ENCODE measurements at regions not wholly inside any gene's neighbourhood (a gene's known extent, or its start where the extent isn't known, plus 50 kb on each side); places are given as distances from the start of the nearest gene placed in this dataset.

DNA sequence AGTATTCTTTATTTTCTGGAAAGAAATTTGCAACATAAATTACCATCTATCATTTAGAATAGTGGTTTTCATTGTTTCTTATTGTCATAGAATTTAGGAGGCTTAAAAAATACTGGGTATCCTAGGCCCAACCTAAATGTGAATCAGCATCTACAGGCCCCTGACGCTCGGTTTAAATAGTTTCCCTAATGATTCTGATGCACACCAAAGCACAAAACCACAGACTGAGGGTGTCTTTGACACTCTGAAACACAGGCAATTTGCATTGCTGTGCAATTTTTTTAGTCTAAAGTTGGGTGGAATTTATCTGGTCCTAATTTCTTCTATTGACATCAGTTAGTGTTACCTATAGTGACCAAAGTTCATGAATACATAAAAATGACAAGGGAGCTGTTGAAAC lies 87.6 kb upstream of the SSTR1 start:
- no peaks in the 10 kb centered on the region for H3K36me3 ChIP-seq (ENCODE audit: control insufficient read depth, insufficient read depth, low read length)
- no peak overlapping the region for H3K27ac ChIP-seq (ENCODE audit: low read length)
- in situ Hi-C loops (cut with HindIII; ENCODE audit: low pct_unique_long_range_greater_than_20kb, low sequenced_read_pairs) (no loop called here), intact Hi-C loops (cut with micrococcal nuclease; ENCODE audit: unreplicated experiment) (no loop called here)
- BruUV-seq (replicated peaks): no TSS peak
- H3K9me3 ChIP-seq (ENCODE audit: control insufficient read depth, insufficient read depth, low read depth, low read length): no peaks in the 10 kb centered on the region
- H3K4me1 ChIP-seq (ENCODE audit: control insufficient read depth, insufficient read depth, low read length): no peaks in the 10 kb centered on the region
- CTCF ChIA-PET: no interaction called here
- no peak overlapping the region for H3K4me3 ChIP-seq (ENCODE audit: low read depth in 2 of 2, low read length in 2 of 2)
- POLR2A ChIA-PET: no interaction called here
- no peak for TF ChIP-seq SIN3A (IDR thresholded peaks at IDR 0.05; ENCODE audit: borderline replicate concordance, insufficient read depth, low read depth, low read length)
- no peak for TF ChIP-seq TCF7L2 (IDR thresholded peaks at IDR 0.05; ENCODE audit: low read depth, low read length)
- TF ChIP-seq POLR2AphosphoS5 (IDR thresholded peaks at IDR 0.05; ENCODE audit: low read depth, low read length): no peak
- TF ChIP-seq, protein P1, sequence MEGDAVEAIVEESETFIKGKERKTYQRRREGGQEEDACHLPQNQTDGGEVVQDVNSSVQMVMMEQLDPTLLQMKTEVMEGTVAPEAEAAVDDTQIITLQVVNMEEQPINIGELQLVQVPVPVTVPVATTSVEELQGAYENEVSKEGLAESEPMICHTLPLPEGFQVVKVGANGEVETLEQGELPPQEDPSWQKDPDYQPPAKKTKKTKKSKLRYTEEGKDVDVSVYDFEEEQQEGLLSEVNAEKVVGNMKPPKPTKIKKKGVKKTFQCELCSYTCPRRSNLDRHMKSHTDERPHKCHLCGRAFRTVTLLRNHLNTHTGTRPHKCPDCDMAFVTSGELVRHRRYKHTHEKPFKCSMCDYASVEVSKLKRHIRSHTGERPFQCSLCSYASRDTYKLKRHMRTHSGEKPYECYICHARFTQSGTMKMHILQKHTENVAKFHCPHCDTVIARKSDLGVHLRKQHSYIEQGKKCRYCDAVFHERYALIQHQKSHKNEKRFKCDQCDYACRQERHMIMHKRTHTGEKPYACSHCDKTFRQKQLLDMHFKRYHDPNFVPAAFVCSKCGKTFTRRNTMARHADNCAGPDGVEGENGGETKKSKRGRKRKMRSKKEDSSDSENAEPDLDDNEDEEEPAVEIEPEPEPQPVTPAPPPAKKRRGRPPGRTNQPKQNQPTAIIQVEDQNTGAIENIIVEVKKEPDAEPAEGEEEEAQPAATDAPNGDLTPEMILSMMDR (IDR thresholded peaks at IDR 0.05): no peak
- TF ChIP-seq, protein P2, sequence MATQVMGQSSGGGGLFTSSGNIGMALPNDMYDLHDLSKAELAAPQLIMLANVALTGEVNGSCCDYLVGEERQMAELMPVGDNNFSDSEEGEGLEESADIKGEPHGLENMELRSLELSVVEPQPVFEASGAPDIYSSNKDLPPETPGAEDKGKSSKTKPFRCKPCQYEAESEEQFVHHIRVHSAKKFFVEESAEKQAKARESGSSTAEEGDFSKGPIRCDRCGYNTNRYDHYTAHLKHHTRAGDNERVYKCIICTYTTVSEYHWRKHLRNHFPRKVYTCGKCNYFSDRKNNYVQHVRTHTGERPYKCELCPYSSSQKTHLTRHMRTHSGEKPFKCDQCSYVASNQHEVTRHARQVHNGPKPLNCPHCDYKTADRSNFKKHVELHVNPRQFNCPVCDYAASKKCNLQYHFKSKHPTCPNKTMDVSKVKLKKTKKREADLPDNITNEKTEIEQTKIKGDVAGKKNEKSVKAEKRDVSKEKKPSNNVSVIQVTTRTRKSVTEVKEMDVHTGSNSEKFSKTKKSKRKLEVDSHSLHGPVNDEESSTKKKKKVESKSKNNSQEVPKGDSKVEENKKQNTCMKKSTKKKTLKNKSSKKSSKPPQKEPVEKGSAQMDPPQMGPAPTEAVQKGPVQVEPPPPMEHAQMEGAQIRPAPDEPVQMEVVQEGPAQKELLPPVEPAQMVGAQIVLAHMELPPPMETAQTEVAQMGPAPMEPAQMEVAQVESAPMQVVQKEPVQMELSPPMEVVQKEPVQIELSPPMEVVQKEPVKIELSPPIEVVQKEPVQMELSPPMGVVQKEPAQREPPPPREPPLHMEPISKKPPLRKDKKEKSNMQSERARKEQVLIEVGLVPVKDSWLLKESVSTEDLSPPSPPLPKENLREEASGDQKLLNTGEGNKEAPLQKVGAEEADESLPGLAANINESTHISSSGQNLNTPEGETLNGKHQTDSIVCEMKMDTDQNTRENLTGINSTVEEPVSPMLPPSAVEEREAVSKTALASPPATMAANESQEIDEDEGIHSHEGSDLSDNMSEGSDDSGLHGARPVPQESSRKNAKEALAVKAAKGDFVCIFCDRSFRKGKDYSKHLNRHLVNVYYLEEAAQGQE (IDR thresholded peaks at IDR 0.05; ENCODE audit: insufficient read depth in 1 of 2, low read depth in 2 of 2, low read length in 1 of 2): no peak
- H3K27me3 ChIP-seq (ENCODE audit: control insufficient read depth, insufficient read depth, low read length): no peaks in the 10 kb centered on the region
- DNase-seq (ENCODE audit: low read depth, low spot score) (no peak), ATAC-seq (no peak)

DNA sequence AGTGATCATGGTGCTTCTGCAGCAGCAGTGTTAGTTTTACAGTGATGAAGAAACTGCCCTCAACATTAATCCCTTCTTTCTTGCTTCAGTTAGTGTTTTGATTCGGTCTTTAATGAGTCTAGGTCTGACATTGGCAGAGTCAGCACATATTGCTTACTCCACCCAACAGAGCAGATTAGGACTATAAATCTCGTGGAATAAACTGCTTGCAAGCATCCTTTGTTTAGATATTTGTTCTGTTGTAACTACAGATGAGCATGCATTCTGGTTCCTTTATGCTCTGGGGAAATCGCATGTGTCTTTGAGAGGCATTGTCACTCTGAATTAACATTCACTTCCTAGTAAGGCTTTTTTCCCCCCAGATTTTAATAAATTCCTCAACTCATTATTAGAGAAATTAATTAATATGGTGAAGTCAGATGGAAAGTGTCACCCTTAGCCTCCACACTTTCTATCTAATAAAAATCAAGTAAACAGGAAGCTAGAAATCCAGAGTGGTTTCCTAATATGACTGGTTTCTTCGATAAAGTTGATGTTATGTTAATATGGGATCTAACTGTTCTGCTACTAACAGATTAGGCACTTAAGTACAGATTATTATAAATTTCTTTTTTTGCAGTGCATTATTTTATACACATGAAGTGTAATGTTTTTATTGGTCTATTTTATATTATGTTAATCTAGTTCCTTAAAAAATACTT lies 86.2 kb upstream of the SSTR1 start:
- TF ChIP-seq SIN3A (IDR thresholded peaks at IDR 0.05; ENCODE audit: borderline replicate concordance, insufficient read depth, low read depth, low read length) (no peak), POLR2AphosphoS5 (IDR thresholded peaks at IDR 0.05; ENCODE audit: low read depth, low read length) (no peak), TCF7L2 (IDR thresholded peaks at IDR 0.05; ENCODE audit: low read depth, low read length) (no peak)
- TF ChIP-seq, protein P1 (IDR thresholded peaks at IDR 0.05): no peak
- TF ChIP-seq, protein P2 (IDR thresholded peaks at IDR 0.05; ENCODE audit: insufficient read depth in 1 of 2, low read depth in 2 of 2, low read length in 1 of 2): no peak
- POLR2A ChIA-PET: no interaction called here
- CTCF ChIA-PET: no interaction called here
- H3K27ac ChIP-seq (ENCODE audit: low read length): no peak overlapping the region
- no peaks in the 10 kb centered on the region for H3K9me3 ChIP-seq (ENCODE audit: control insufficient read depth, insufficient read depth, low read depth, low read length)
- no peaks in the 10 kb centered on the region for H3K27me3 ChIP-seq (ENCODE audit: control insufficient read depth, insufficient read depth, low read length)
- intact Hi-C loops (cut with micrococcal nuclease; ENCODE audit: unreplicated experiment) (no loop called here), in situ Hi-C loops (cut with HindIII; ENCODE audit: low pct_unique_long_range_greater_than_20kb, low sequenced_read_pairs) (no loop called here)
- DNase-seq (ENCODE audit: low read depth, low spot score) (no peak), ATAC-seq (no peak)
- no peaks in the 10 kb centered on the region for H3K36me3 ChIP-seq (ENCODE audit: control insufficient read depth, insufficient read depth, low read length)
- H3K4me3 ChIP-seq (ENCODE audit: low read depth in 2 of 2, low read length in 2 of 2): no peak overlapping the region
- no peaks in the 10 kb centered on the region for H3K4me1 ChIP-seq (ENCODE audit: control insufficient read depth, insufficient read depth, low read length)
- BruUV-seq (replicated peaks): no TSS peak
